GM23338 (cell line): ENCODE measurements at regions not wholly inside any gene's neighbourhood (a gene's known extent, or its start where the extent isn't known, plus 50 kb on each side); places are given as distances from the start of the nearest gene placed in this dataset.

Experiments used
- ATAC-seq: fragments of 200-7000 bp; cut with Tn5 transposase; 3 replicates; pipeline ENCODE4 v1.9.1; 2020
- DNase-seq: peaks from one replicate; pipeline ENCODE4 v3.0.0-alpha.2; 2015; ENCODE audit warnings: low spot score
- H2AFZ ChIP-seq: fragments of 200-600 bp; sonication (generic); 2 replicates; pipeline ENCODE4 v1.8.0; 2016; ENCODE audit warnings: antibody characterized with exemption, mild to moderate bottlenecking, moderate library complexity
- H3F3A ChIP-seq: fragments of 200-600 bp; sonication (generic); replicated peaks from 2 replicates; pipeline ENCODE4 v1.8.0; 2017; ENCODE audit warnings: antibody characterized with exemption, mixed run types, low read depth
- H3K27ac ChIP-seq: fragments of 200-600 bp; sonication (generic); 2 replicates; pipeline ENCODE4 v1.6.1; 2016; ENCODE audit warnings: low read depth
- H3K27me3 ChIP-seq: fragments of 200-600 bp; sonication (generic); 2 replicates; pipeline ENCODE4 v1.8.0; 2016; ENCODE audit warnings: mild to moderate bottlenecking, mixed run types, moderate library complexity; ENCODE audit not compliant: insufficient read depth
- H3K36me3 ChIP-seq: fragments of 200-600 bp; sonication (generic); 2 replicates; pipeline ENCODE4 v1.8.0; 2016; ENCODE audit warnings: mild to moderate bottlenecking; ENCODE audit not compliant: insufficient read depth
- H3K4me1 ChIP-seq: fragments of 200-600 bp; sonication (generic); 2 replicates; pipeline ENCODE4 v1.8.0; 2016; ENCODE audit warnings: mild to moderate bottlenecking, moderate library complexity; ENCODE audit not compliant: insufficient read depth
- H3K4me2 ChIP-seq: fragments of 200-600 bp; sonication (generic); 2 replicates; pipeline ENCODE4 v1.7.1; 2017; ENCODE audit warnings: mixed run types
- H3K4me3 ChIP-seq: fragments of 200-600 bp; sonication (generic); 2 replicates; pipeline ENCODE4 v1.6.1; 2016; ENCODE audit warnings: mixed run types
- H3K79me2 ChIP-seq: fragments of 200-600 bp; sonication (generic); replicated peaks from 2 replicates; pipeline ENCODE4 v1.8.0; 2017; ENCODE audit warnings: mild to moderate bottlenecking; ENCODE audit not compliant: insufficient read depth
- H3K9me2 ChIP-seq: fragments of 200-600 bp; sonication (generic); 2 replicates; pipeline ENCODE4 v1.8.0; 2017; ENCODE audit not compliant: insufficient read depth
- H4K20me1 ChIP-seq: fragments of 200-600 bp; sonication (generic); replicated peaks from 2 replicates; pipeline ENCODE4 v1.8.0; 2017; ENCODE audit warnings: mild to moderate bottlenecking; ENCODE audit not compliant: insufficient read depth
- H3K27ac Mint-ChIP-seq: 2 replicates; pipeline ENCODE4 v1.8.0; 2020; ENCODE audit warnings: inconsistent platforms, mild to moderate bottlenecking, moderate library complexity, mixed read lengths
- H3K27me3 Mint-ChIP-seq: 3 replicates; pipeline ENCODE4 v1.8.0; 2022; ENCODE audit warnings: low read depth, mild to moderate bottlenecking, moderate library complexity, mixed read lengths, inconsistent platforms; ENCODE audit not compliant: insufficient read depth, poor library complexity
- H3K36me3 Mint-ChIP-seq: 3 replicates; pipeline ENCODE4 v1.8.0; 2021; ENCODE audit warnings: low read depth, mild to moderate bottlenecking, inconsistent platforms, moderate library complexity, mixed read lengths
- H3K4me1 Mint-ChIP-seq: 3 replicates; pipeline ENCODE4 v1.8.0; 2020; ENCODE audit warnings: mild to moderate bottlenecking, inconsistent platforms, mixed read lengths
- H3K4me3 Mint-ChIP-seq: 3 replicates; pipeline ENCODE4 v1.8.0; 2021; ENCODE audit warnings: moderate library complexity, mild to moderate bottlenecking, inconsistent platforms, mixed read lengths
- H3K9me3 Mint-ChIP-seq: 3 replicates; pipeline ENCODE4 v1.8.0; 2020; ENCODE audit warnings: moderate library complexity, mild to moderate bottlenecking, inconsistent platforms, mixed read lengths
- CREB1 ChIP-seq: fragments of 250-450 bp; sonication (Bioruptor Pico); IDR thresholded peaks from 2 replicates; pipeline ENCODE4 v1.5.0; 2020; ENCODE audit warnings: low read depth, mild to moderate bottlenecking, moderate library complexity
- ETS1 ChIP-seq: IDR thresholded peaks from 2 replicates; pipeline ENCODE4 v1.6.1; 2016; ENCODE audit warnings: antibody characterized with exemption
- EZH2 ChIP-seq: fragments of 200-600 bp; sonication (generic); IDR thresholded peaks from one replicate; pipeline ENCODE4 v1.8.0; 2017; ENCODE audit warnings: antibody characterized with exemption, mild to moderate bottlenecking, low read depth; ENCODE audit not compliant: unreplicated experiment
- EZH2phosphoT487 ChIP-seq: fragments of 200-600 bp; sonication (generic); IDR thresholded peaks from one replicate; pipeline ENCODE4 v1.8.1; 2018; ENCODE audit warnings: antibody characterized with exemption; ENCODE audit not compliant: unreplicated experiment
- JUNB ChIP-seq: IDR thresholded peaks from one replicate; pipeline ENCODE4 v1.6.1; 2016; ENCODE audit warnings: antibody characterized with exemption; ENCODE audit not compliant: unreplicated experiment
- POLR2AphosphoS5 ChIP-seq: IDR thresholded peaks from 2 replicates; pipeline ENCODE4 v1.6.1; 2016; ENCODE audit warnings: antibody characterized with exemption, low read depth
- REST ChIP-seq: IDR thresholded peaks from one replicate; pipeline ENCODE4 v1.6.1; 2018; ENCODE audit warnings: antibody characterized with exemption; ENCODE audit not compliant: unreplicated experiment
- ZNF331 ChIP-seq: fragments of 250-450 bp; sonication (Bioruptor Pico); IDR thresholded peaks from 2 replicates; pipeline ENCODE4 v1.5.0; 2020; ENCODE audit warnings: low read depth, mild to moderate bottlenecking, moderate library complexity
- ZNF462 ChIP-seq: fragments of 250-450 bp; sonication (Bioruptor Pico); IDR thresholded peaks from 2 replicates; pipeline ENCODE4 v1.5.0; 2020; ENCODE audit warnings: mild to moderate bottlenecking, moderate library complexity
- TF ChIP-seq, protein P1 (sequence below), 2 experiments: fragments of 200-600 bp in 1 of 2; sonication (generic) in 1 of 2; conservative IDR thresholded peaks; 2 replicates each; pipeline versions ENCODE4 v1.5.1 to v1.6.1; 2016 to 2017; ENCODE audit warnings: antibody characterized with exemption in 2 of 2, low read depth in 2 of 2, mild to moderate bottlenecking in 2 of 2, moderate library complexity in 1 of 2

GRCh38 chr11:29190313-29190712, 826.5 kb downstream of the KCNA4 start:
- no peak for TF ChIP-seq EZH2
- Mint-ChIP-seq H3K9me3 (no peaks in the 10 kb centered on the region), H3K4me3 (no peak overlapping the region), H3K4me1 (no peaks in the 10 kb centered on the region), H3K27ac (no peak overlapping the region), H3K27me3 (no peaks in the 10 kb centered on the region), H3K36me3 (no peaks in the 10 kb centered on the region)
- Histone ChIP-seq H3K4me1 (no peaks in the 10 kb centered on the region), H3K9me2 (no peaks in the 10 kb centered on the region), H3K4me3 (no peak overlapping the region), H3K27me3 (no peaks in the 10 kb centered on the region), H3K4me2 (no peak overlapping the region), H3K36me3 (no peaks in the 10 kb centered on the region), H3F3A (no peaks in the 10 kb centered on the region), H3K27ac (no peak overlapping the region), H4K20me1 (no peaks in the 10 kb centered on the region), H2AFZ (no peak overlapping the region), H3K79me2 (no peaks in the 10 kb centered on the region)
- no peak for DNase-seq
- ATAC-seq = no peak

- no peaks in the 10 kb centered on the region for H3K4me1 ChIP-seq
- H3K4me2 ChIP-seq = no peak overlapping the region
- no peaks in the 10 kb centered on the region for H3F3A ChIP-seq
- no peak overlapping the region for H3K27ac ChIP-seq
- Mint-ChIP-seq H3K4me3 (no peak overlapping the region), H3K27ac (no peak overlapping the region), H3K4me1 (no peaks in the 10 kb centered on the region), H3K9me3 (no peaks in the 10 kb centered on the region; the same call in 2 of the 3 replicates), H3K36me3 (no peaks in the 10 kb centered on the region), H3K27me3 (no peaks in the 10 kb centered on the region)
- no peaks in the 10 kb centered on the region for H4K20me1 ChIP-seq
- H3K4me3 ChIP-seq = no peak overlapping the region
- DNase-seq (no peak), ATAC-seq (no peak)
- no peaks in the 10 kb centered on the region for H3K27me3 ChIP-seq
- no peak overlapping the region for H2AFZ ChIP-seq
- no peaks in the 10 kb centered on the region for H3K36me3 ChIP-seq
- H3K9me2 ChIP-seq = no peaks in the 10 kb centered on the region; the same call in 1 of the 2 replicates
- no peaks in the 10 kb centered on the region for H3K79me2 ChIP-seq
- TF ChIP-seq ETS1 (no peak), JUNB (no peak), CREB1 (CRISPR knock-in tag) (no peak), ZNF462 (CRISPR knock-in tag) (no peak), ZNF331 (CRISPR knock-in tag) (no peak), REST (no peak), EZH2phosphoT487 (no peak), POLR2AphosphoS5 (no peak)
- TF ChIP-seq, protein P1, sequence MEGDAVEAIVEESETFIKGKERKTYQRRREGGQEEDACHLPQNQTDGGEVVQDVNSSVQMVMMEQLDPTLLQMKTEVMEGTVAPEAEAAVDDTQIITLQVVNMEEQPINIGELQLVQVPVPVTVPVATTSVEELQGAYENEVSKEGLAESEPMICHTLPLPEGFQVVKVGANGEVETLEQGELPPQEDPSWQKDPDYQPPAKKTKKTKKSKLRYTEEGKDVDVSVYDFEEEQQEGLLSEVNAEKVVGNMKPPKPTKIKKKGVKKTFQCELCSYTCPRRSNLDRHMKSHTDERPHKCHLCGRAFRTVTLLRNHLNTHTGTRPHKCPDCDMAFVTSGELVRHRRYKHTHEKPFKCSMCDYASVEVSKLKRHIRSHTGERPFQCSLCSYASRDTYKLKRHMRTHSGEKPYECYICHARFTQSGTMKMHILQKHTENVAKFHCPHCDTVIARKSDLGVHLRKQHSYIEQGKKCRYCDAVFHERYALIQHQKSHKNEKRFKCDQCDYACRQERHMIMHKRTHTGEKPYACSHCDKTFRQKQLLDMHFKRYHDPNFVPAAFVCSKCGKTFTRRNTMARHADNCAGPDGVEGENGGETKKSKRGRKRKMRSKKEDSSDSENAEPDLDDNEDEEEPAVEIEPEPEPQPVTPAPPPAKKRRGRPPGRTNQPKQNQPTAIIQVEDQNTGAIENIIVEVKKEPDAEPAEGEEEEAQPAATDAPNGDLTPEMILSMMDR (conservative IDR thresholded peaks at IDR 0.05; ENCODE audit: low read depth in 2 of 2) = no peak
Measured at GRCh38 chr11:29187215-29187614, 829.6 kb downstream of the KCNA4 start.
